ENCODE measurements at regions not wholly inside any gene's neighbourhood (a gene's known extent, or its start where the extent isn't known, plus 50 kb on each side); places are given as distances from the start of the nearest gene placed in this dataset.

DNA sequence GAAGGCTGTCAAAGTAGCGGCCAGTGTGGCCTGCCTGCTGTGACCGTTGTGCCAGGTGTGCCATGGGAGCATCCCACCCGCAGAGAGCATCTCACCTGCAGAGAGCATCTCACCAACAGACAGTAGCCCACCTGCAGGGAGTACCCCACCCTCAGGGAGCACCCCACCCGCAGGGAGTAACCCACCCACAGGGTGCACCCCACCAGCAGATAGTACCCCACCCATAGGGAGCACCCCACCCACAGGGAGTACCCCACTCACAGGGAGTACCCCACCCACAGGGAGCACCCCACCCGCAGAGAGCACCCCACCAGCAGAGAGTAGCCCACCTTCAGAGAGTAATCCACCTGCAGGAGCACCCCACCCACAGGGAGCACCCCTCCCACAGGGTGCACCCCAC, 476.5 kb downstream of the TCERG1L start:
- no peaks in the 10 kb centered on the region for H3K4me1 ChIP-seq (ENCODE audit: insufficient read depth, low read length)
- H3K36me3 ChIP-seq (ENCODE audit: insufficient read depth, low read length): no peaks in the 10 kb centered on the region
- H3K9ac ChIP-seq (ENCODE audit: low read depth, low read length): no peak overlapping the region
- H3K27me3 ChIP-seq (ENCODE audit: insufficient read depth, low read length): no peaks in the 10 kb centered on the region
- H3K4me3 ChIP-seq (ENCODE audit: low read length): no peak overlapping the region
- H3K27ac ChIP-seq (ENCODE audit: low read depth, low read length): no peak overlapping the region
- WGBS: 88% methylated on average over 5 of the region's 5 CpGs
- H3K9me3 ChIP-seq (ENCODE audit: insufficient read depth, low read depth, low read length): no peaks in the 10 kb centered on the region

DNA sequence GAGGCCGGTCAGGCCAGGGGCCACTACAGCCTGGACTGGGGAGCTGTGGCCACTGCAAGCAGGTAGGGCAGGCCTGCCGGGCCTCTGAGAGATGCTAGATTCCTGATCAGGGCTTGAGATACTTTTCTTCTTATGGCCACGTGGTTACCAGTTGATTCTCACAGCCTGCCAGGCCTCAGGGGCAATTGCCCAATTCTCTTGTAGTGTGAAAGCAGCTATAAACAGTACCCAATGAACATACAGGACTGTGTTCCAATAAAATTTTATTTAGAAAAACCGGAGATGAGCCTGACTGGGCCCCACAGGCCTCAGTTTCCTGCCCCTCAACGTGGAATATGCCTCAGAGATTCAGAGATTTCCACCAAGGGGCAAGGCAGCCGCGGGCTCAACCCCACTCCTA, 475.2 kb downstream of the TCERG1L start:
- no peaks in the 10 kb centered on the region for H3K27me3 ChIP-seq (ENCODE audit: insufficient read depth, low read length)
- WGBS: 93% methylated on average over 7 of the region's 7 CpGs
- H3K9me3 ChIP-seq (ENCODE audit: insufficient read depth, low read depth, low read length): no peaks in the 10 kb centered on the region
- H3K9ac ChIP-seq (ENCODE audit: low read depth, low read length): no peak overlapping the region
- H3K4me3 ChIP-seq (ENCODE audit: low read length): no peak overlapping the region
- no peaks in the 10 kb centered on the region for H3K36me3 ChIP-seq (ENCODE audit: insufficient read depth, low read length)
- no peaks in the 10 kb centered on the region for H3K4me1 ChIP-seq (ENCODE audit: insufficient read depth, low read length)
- H3K27ac ChIP-seq (ENCODE audit: low read depth, low read length): no peak overlapping the region

DNA sequence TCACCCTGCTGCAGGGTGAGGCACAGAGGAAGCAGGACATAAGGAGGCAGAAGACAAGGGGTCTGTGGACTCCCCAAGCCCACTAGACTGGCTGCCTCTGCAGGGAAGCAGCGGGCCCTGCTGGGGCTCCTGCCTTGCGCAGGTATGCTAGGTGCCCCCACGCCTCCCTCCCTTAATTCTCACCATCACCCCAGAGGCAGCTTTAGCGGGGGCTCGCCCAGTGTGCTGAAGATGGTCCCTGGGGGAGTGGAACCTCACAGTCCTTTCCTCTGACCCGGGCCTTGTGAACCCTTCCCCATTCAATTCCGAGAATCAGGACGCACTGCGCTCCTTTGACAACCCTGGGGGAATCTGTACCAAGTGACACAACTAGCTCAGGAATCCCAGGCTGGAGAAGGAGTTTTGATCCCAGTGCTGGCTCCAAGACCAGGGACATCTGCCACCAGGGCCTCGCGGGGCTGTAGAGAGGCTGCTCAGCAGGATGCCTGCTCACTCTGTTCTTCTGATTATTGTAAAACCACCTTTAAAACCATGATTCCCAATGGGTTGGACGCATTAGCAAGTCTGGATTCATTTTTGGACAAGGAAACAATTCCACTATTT, 468.4 kb downstream of the TCERG1L start:
- 86% methylated on average over 12 of the region's 12 CpGs for WGBS
- H3K27ac ChIP-seq (ENCODE audit: low read depth, low read length): no peak overlapping the region
- H3K36me3 ChIP-seq (ENCODE audit: insufficient read depth, low read length): no peaks in the 10 kb centered on the region
- no peaks in the 10 kb centered on the region for H3K27me3 ChIP-seq (ENCODE audit: insufficient read depth, low read length)
- H3K4me3 ChIP-seq (ENCODE audit: low read length): no peak overlapping the region
- H3K9ac ChIP-seq (ENCODE audit: low read depth, low read length): no peak overlapping the region
- H3K4me1 ChIP-seq (ENCODE audit: insufficient read depth, low read length): peaks cover 15% of the 10 kb centered on the region
- no peaks in the 10 kb centered on the region for H3K9me3 ChIP-seq (ENCODE audit: insufficient read depth, low read depth, low read length)

DNA sequence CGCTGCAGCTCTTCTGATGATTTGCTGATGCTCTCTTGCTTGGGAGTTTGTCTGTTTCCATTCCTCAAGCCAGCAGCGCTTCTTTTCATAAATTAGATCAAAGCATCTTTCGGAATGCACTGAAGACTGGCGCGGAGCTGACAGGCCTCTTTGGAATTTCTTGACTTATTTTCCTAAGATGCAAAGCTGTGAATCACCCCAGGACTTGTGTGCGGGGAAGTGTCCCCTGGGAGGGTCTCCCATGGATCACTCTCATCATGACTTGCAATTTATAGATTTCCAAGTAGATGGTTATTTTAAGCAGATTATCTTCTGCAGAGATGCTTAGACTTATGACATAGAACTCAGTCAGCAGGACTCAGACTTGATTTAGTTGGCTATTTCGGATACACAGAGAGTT, 467.2 kb downstream of the TCERG1L start:
- Histone ChIP-seq H3K9me3 (ENCODE audit: insufficient read depth, low read depth, low read length) (no peaks in the 10 kb centered on the region), H3K9ac (ENCODE audit: low read depth, low read length) (no peak overlapping the region), H3K4me1 (ENCODE audit: insufficient read depth, low read length) (peaks cover 15% of the 10 kb centered on the region), H3K27ac (ENCODE audit: low read depth, low read length) (no peak overlapping the region), H3K27me3 (ENCODE audit: insufficient read depth, low read length) (no peaks in the 10 kb centered on the region), H3K36me3 (ENCODE audit: insufficient read depth, low read length) (no peaks in the 10 kb centered on the region), H3K4me3 (ENCODE audit: low read length) (no peak overlapping the region)
- 86% methylated on average over 7 of the region's 7 CpGs for WGBS

DNA sequence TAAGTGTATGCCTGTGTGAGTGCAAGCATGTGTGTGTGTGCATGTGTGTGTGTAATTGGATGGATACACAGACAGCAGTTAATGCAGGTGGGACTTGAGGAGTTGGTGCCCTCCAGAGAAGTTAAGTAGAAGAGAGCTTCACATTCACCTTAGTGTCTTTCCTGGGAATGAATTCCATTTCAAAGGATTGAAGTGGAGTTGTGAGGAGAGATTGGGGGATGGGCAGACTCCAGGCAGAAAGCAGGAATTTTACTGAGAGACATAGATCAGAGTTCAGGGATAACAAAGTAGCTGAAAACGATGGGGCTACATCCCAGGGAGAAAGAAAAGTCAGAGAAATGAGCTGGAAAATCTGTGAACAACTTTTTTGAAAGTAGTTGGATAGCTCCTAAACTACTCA, 464.4 kb downstream of the TCERG1L start:
- H3K4me3 ChIP-seq (ENCODE audit: low read length): no peak overlapping the region
- whole genome bisulfite sequencing: 17% methylated on average over 1 of the region's 1 CpG

DNA sequence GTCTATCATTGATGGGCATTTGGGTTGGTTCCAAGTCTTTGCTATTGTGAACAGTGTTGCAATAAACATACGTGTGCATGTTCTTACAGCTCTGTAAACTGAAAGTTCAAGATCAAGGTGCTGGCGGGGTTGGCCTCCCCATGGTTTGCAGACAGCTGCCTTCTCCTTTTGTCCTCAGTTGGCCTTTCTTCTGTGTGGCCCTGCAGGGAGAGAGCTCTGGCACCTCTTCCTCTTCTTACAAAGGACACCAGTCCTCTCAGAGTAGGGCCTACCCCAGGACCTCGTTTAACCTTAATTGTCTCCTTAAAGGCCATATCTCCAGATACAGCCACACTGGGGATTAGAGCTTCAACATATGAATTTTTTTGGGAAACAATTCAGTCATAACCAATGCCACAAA, 462.7 kb downstream of the TCERG1L start:
- no peak overlapping the region for H3K27ac ChIP-seq (ENCODE audit: low read depth, low read length)
- no peaks in the 10 kb centered on the region for H3K36me3 ChIP-seq (ENCODE audit: insufficient read depth, low read length)
- H3K4me1 ChIP-seq (ENCODE audit: insufficient read depth, low read length): peaks cover 15% of the 10 kb centered on the region
- no peak overlapping the region for H3K4me3 ChIP-seq (ENCODE audit: low read length)
- no peak overlapping the region for H3K9ac ChIP-seq (ENCODE audit: low read depth, low read length)
- WGBS: 94% methylated on average over 3 of the region's 3 CpGs
- H3K9me3 ChIP-seq (ENCODE audit: insufficient read depth, low read depth, low read length): peaks cover 6% of the 10 kb centered on the region; the same call in 1 of the 2 replicates
- H3K27me3 ChIP-seq (ENCODE audit: insufficient read depth, low read length): no peaks in the 10 kb centered on the region

More for the DNA sequence above, 464.4 kb downstream of the TCERG1L start:
- H3K9ac ChIP-seq (ENCODE audit: low read depth, low read length): no peak overlapping the region
- no peaks in the 10 kb centered on the region for H3K9me3 ChIP-seq (ENCODE audit: insufficient read depth, low read depth, low read length)
- H3K36me3 ChIP-seq (ENCODE audit: insufficient read depth, low read length): no peaks in the 10 kb centered on the region
- no peaks in the 10 kb centered on the region for H3K27me3 ChIP-seq (ENCODE audit: insufficient read depth, low read length)
- H3K27ac ChIP-seq (ENCODE audit: low read depth, low read length): no peak overlapping the region
- peaks cover 15% of the 10 kb centered on the region for H3K4me1 ChIP-seq (ENCODE audit: insufficient read depth, low read length)

DNA sequence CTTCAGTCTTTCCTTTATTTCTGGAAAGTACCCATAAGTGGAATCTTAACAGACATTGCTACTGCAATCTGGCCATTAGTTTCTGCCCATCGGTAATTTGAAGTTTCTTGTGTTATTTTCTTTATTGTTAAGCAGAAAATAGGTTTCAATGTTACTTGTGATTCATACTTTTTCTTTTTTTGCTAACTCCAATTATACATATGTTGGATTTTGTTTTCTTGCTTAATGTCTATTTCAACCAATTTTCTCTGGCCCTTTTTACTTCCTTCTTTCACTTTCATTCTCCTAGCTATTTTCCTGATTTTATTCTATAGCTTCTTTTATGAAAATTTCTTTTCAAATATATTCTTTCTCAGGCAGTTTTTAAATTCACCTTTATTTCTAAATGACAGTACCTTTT, 457.4 kb downstream of the TCERG1L start:
- Histone ChIP-seq H3K9ac (ENCODE audit: low read depth, low read length) (no peak overlapping the region), H3K36me3 (ENCODE audit: insufficient read depth, low read length) (no peaks in the 10 kb centered on the region), H3K27me3 (ENCODE audit: insufficient read depth, low read length) (no peaks in the 10 kb centered on the region), H3K4me1 (ENCODE audit: insufficient read depth, low read length) (no peaks in the 10 kb centered on the region), H3K27ac (ENCODE audit: low read depth, low read length) (no peak overlapping the region), H3K4me3 (ENCODE audit: low read length) (no peak overlapping the region), H3K9me3 (ENCODE audit: insufficient read depth, low read depth, low read length) (peaks cover 21% of the 10 kb centered on the region)
- 100% methylated on average over 1 of the region's 1 CpG for WGBS

DNA sequence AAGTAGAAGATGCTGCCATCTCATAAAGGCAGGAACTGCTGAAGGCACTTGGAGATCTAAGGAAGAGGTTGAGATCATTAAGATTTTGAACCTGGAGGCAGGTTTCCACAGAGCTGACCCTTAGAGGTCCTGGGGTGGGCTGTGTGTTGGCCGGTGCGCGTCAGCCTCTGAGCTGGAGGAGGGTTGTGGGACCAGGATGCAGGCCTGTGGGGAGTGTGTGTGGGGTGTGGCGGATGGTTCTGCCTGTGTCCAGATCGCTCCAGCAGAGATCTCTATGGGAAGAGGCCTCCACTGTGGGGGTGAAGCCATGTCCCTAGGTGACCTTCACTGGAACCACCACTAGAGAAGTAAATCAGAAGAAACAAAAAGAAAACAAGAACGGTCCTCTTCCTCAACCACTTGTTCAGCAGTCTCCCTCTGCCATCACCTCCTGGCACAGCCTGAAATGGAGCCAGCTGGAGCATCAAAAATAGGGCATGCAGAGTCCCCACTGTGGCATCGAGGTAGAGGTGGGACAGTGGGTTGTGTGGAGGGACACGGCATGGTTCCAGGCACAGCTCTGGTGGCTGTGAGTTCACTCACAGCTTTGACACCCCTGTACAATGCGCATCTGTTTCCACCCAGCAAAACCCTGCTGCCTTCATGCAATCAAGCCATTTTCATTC, 453.8 kb downstream of the TCERG1L start:
- H3K36me3 ChIP-seq (ENCODE audit: insufficient read depth, low read length): no peaks in the 10 kb centered on the region
- no peak overlapping the region for H3K27ac ChIP-seq (ENCODE audit: low read depth, low read length)
- peaks cover 21% of the 10 kb centered on the region for H3K9me3 ChIP-seq (ENCODE audit: insufficient read depth, low read depth, low read length)
- H3K4me3 ChIP-seq (ENCODE audit: low read length): no peak overlapping the region
- no peak overlapping the region for H3K9ac ChIP-seq (ENCODE audit: low read depth, low read length)
- H3K4me1 ChIP-seq (ENCODE audit: insufficient read depth, low read length): no peaks in the 10 kb centered on the region
- H3K27me3 ChIP-seq (ENCODE audit: insufficient read depth, low read length): no peaks in the 10 kb centered on the region
- WGBS: 96% methylated on average over 9 of the region's 9 CpGs

DNA sequence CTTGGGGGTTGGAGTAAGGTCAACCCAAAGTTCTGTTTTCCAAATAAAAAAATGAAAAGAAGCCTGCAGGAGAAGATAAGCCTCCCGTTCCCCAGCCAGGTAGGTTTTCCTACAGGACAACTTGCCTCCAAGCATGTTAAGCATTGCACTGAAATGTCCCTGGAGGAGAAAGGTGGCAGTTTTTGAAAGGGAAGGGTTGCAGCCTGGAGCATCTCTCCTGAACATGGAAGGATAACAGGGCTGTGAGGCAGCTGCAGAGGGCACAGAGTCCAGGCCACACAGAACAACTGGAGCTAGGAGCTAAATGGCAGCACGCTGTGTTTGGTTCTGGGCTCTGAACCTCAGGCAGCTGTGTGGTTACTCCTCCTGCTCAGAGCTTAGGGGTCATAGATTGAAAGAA, 452.9 kb downstream of the TCERG1L start:
- Histone ChIP-seq H3K4me1 (ENCODE audit: insufficient read depth, low read length) (no peaks in the 10 kb centered on the region), H3K27me3 (ENCODE audit: insufficient read depth, low read length) (no peaks in the 10 kb centered on the region), H3K9ac (ENCODE audit: low read depth, low read length) (no peak overlapping the region), H3K4me3 (ENCODE audit: low read length) (no peak overlapping the region), H3K36me3 (ENCODE audit: insufficient read depth, low read length) (no peaks in the 10 kb centered on the region), H3K27ac (ENCODE audit: low read depth, low read length) (no peak overlapping the region), H3K9me3 (ENCODE audit: insufficient read depth, low read depth, low read length) (peaks cover 17% of the 10 kb centered on the region)
- 89% methylated on average over 2 of the region's 2 CpGs for WGBS

DNA sequence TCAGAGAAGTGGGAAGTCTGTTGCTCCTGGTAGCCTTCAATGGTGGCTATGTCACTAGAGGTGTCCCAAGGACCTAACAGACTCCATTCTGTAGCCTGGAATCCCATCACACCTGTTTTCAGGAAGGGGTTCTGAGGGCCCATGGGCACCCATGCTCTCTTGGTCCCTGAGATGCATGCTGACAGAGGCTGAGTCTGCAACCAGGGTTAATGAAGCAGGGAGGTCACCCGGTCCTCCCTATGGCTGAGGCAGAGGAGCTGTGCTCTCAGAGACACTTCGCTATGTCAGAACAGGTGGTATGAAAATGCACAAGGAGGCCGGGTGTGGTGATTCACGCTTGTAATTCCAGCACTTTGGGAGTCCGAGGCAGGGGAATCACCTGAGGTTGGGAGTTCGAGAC, 452.1 kb downstream of the TCERG1L start:
- H3K4me1 ChIP-seq (ENCODE audit: insufficient read depth, low read length): no peaks in the 10 kb centered on the region
- H3K27me3 ChIP-seq (ENCODE audit: insufficient read depth, low read length): no peaks in the 10 kb centered on the region
- WGBS: 94% methylated on average over 6 of the region's 6 CpGs
- no peak overlapping the region for H3K4me3 ChIP-seq (ENCODE audit: low read length)
- no peak overlapping the region for H3K9ac ChIP-seq (ENCODE audit: low read depth, low read length)
- peaks cover 9% of the 10 kb centered on the region for H3K9me3 ChIP-seq (ENCODE audit: insufficient read depth, low read depth, low read length)
- H3K27ac ChIP-seq (ENCODE audit: low read depth, low read length): no peak overlapping the region
- H3K36me3 ChIP-seq (ENCODE audit: insufficient read depth, low read length): no peaks in the 10 kb centered on the region

DNA sequence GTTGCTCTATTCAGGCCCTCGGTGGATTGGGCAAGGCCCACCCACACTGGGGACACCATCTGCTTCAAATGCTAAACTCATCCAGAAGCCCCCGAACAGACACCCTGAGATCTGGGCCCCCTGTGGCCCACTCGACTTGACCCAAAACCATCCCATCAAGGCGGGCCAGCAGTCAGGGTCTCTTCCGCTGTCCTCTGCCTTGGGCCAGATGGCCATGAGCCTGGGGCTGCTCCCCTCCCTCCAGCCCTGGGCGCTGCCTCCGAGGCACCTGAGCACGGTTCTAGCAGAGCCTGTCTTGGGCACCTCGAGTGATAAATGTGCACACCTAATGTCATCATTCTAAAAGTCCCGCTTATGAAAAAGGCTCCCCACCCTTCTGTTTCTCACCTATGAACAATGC, 449.4 kb downstream of the TCERG1L start:
- H3K9ac ChIP-seq (ENCODE audit: low read depth, low read length): no peak overlapping the region
- H3K27me3 ChIP-seq (ENCODE audit: insufficient read depth, low read length): no peaks in the 10 kb centered on the region
- 95% methylated on average over 10 of the region's 10 CpGs for WGBS
- no peaks in the 10 kb centered on the region for H3K9me3 ChIP-seq (ENCODE audit: insufficient read depth, low read depth, low read length)
- no peaks in the 10 kb centered on the region for H3K36me3 ChIP-seq (ENCODE audit: insufficient read depth, low read length)
- no peak overlapping the region for H3K4me3 ChIP-seq (ENCODE audit: low read length)
- no peak overlapping the region for H3K27ac ChIP-seq (ENCODE audit: low read depth, low read length)
- H3K4me1 ChIP-seq (ENCODE audit: insufficient read depth, low read length): no peaks in the 10 kb centered on the region

DNA sequence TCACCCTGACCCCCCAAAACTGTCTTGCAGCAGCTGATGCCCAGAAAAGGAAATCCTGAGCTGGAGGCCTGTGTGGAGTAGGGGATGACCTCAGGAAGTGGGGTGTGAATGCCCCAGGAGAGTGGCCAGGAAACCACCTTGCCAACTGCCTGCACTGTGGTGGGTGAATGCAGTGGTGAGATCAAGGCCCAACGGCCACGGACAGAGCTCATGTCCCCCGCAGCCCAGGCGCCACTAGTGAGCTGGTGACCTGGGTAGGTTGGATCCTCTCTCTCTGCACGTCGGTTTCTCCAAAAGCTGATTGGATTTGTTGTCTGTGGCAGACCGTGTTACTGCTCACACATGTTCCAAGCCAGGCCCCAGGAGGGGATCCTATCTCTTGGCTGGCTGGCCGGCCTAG, 448.9 kb downstream of the TCERG1L start:
- H3K9ac ChIP-seq (ENCODE audit: low read depth, low read length): no peak overlapping the region
- H3K36me3 ChIP-seq (ENCODE audit: insufficient read depth, low read length): no peaks in the 10 kb centered on the region
- H3K4me3 ChIP-seq (ENCODE audit: low read length): no peak overlapping the region
- H3K4me1 ChIP-seq (ENCODE audit: insufficient read depth, low read length): no peaks in the 10 kb centered on the region
- 95% methylated on average over 8 of the region's 8 CpGs for WGBS
- no peak overlapping the region for H3K27ac ChIP-seq (ENCODE audit: low read depth, low read length)
- no peaks in the 10 kb centered on the region for H3K9me3 ChIP-seq (ENCODE audit: insufficient read depth, low read depth, low read length)
- H3K27me3 ChIP-seq (ENCODE audit: insufficient read depth, low read length): no peaks in the 10 kb centered on the region

Measured in HUES64 (cell line).